LNCAP (cell line): ENCODE measurements at regions not wholly inside any gene's neighbourhood (a gene's known extent, or its start where the extent isn't known, plus 50 kb on each side); places are given as distances from the start of the nearest gene placed in this dataset.

ENCODE experiments used
- CTCF ChIP-seq: fragments of 450-650 bp; IDR thresholded peaks from 2 replicates; pipeline ENCODE4 v1.5.1; 2017; ENCODE audit warnings: mild to moderate bottlenecking

GRCh38 chr5:114204923-114205322 is 156.9 kb upstream of the KCNN2 start:
- TF ChIP-seq CTCF: no peak

GRCh38 chr5:114206640-114207039 is 155.2 kb upstream of the KCNN2 start:
- no peak for TF ChIP-seq CTCF

- no peak for TF ChIP-seq CTCF
These were observed 154.3 kb upstream of the KCNN2 start for GRCh38 chr5:114207615-114208014.

- no peak for TF ChIP-seq CTCF
These were observed 153.8 kb upstream of the KCNN2 start for GRCh38 chr5:114208120-114208519.

GRCh38 chr5:114208588-114208987 is 153.3 kb upstream of the KCNN2 start:
- no peak for TF ChIP-seq CTCF

- TF ChIP-seq CTCF: no peak
These were observed 151.2 kb upstream of the KCNN2 start for GRCh38 chr5:114210662-114211061.

- TF ChIP-seq CTCF: no peak
These were observed 140.1 kb upstream of the KCNN2 start for GRCh38 chr5:114221807-114222206.

GRCh38 chr5:114223866-114224265 is 138.0 kb upstream of the KCNN2 start:
- peak; percentile 48 for TF ChIP-seq CTCF
